CD4-positive, alpha-beta memory T cell (primary cell): ENCODE measurements at regions not wholly inside any gene's neighbourhood (a gene's known extent, or its start where the extent isn't known, plus 50 kb on each side); places are given as distances from the start of the nearest gene placed in this dataset.
"Not testable (repeated sequence)": the region's sequence is repeated elsewhere in the genome, so short reads cannot be mapped to it uniquely, and the experiment has no call there.

Experiments used
- CTCF ChIA-PET: fragments of 350-600 bp; sonication (Branson Sonifier 250); formaldehyde crosslinking; loops from one replicate; lab custom pipeline; 2021; ENCODE audit warnings: inconsistent platforms; ENCODE audit not compliant: partially characterized antibody; lab: Charles Lee
- POLR2A ChIA-PET: fragments of 350-600 bp; sonication (Branson Sonifier 250); formaldehyde crosslinking; loops from one replicate; lab custom pipeline; 2021; ENCODE audit not compliant: partially characterized antibody; lab: Charles Lee
- DNase-seq, 5 donors: peaks; one replicate each; pipeline versions ENCODE4 v3.0.0 to v3.0.0-alpha.2; 2020 to 2022; ENCODE audit warnings: mixed read lengths in 1 of 5
- H3K27ac ChIP-seq: one replicate; pipeline ENCODE4 v1.7.0; 2013; ENCODE audit warnings: low read depth, low read length
- H3K27me3 ChIP-seq: 2 replicates; pipeline ENCODE4 v1.7.0; 2013; ENCODE audit warnings: mild to moderate bottlenecking, low read length, moderate library complexity; ENCODE audit not compliant: insufficient read depth
- H3K36me3 ChIP-seq: 2 replicates; pipeline ENCODE4 v1.7.0; 2013; ENCODE audit warnings: mild to moderate bottlenecking, low read length, moderate library complexity; ENCODE audit not compliant: insufficient read depth
- H3K4me1 ChIP-seq: 2 replicates; pipeline ENCODE4 v1.7.0; 2013; ENCODE audit warnings: mild to moderate bottlenecking, low read length, moderate library complexity; ENCODE audit not compliant: insufficient read depth
- H3K4me3 ChIP-seq, 2 donors: one replicate each; pipeline ENCODE4 v1.7.0; 2013; ENCODE audit warnings: low read length in 2 of 2, mild to moderate bottlenecking in 1 of 2
- H3K9me3 ChIP-seq, 2 donors: one replicate each; pipeline ENCODE4 v1.7.0; 2013; ENCODE audit warnings: low read length in 2 of 2, control low read depth in 1 of 2; ENCODE audit not compliant: control insufficient read depth in 1 of 2
- H3K27ac Mint-ChIP-seq, 7 donors: one replicate each; pipeline ENCODE4 v1.8.0; 2020 to 2021; ENCODE audit warnings: mixed read lengths in 7 of 7, mild to moderate bottlenecking in 6 of 7, inconsistent platforms in 3 of 7, moderate library complexity in 3 of 7
- H3K27me3 Mint-ChIP-seq, 2 donors: one replicate each; pipeline ENCODE4 v1.8.0; 2020 to 2021; ENCODE audit warnings: mixed read lengths in 2 of 2
- H3K36me3 Mint-ChIP-seq, 2 donors: one replicate each; pipeline ENCODE4 v1.8.0; 2020 to 2021; ENCODE audit warnings: mixed read lengths in 2 of 2, inconsistent platforms in 1 of 2, mild to moderate bottlenecking in 1 of 2
- H3K4me1 Mint-ChIP-seq, 4 donors: one replicate each; pipeline ENCODE4 v1.8.0; 2020 to 2021; ENCODE audit warnings: mixed read lengths in 4 of 4, mild to moderate bottlenecking in 1 of 4
- H3K4me3 Mint-ChIP-seq, 8 donors: one replicate each; pipeline ENCODE4 v1.8.0; 2020 to 2021; ENCODE audit warnings: mixed read lengths in 8 of 8, mild to moderate bottlenecking in 7 of 8, moderate library complexity in 6 of 8, inconsistent platforms in 3 of 8
- H3K9me3 Mint-ChIP-seq, 8 donors: one replicate each; pipeline ENCODE4 v1.8.0; 2020 to 2021; ENCODE audit warnings: mixed read lengths in 8 of 8, mild to moderate bottlenecking in 5 of 8, inconsistent platforms in 3 of 8, moderate library complexity in 1 of 8
- intact Hi-C: fragments of 100-400 bp; cut with micrococcal nuclease; formaldehyde crosslinking; loops from one replicate; pipeline ENCODE4 v1.15.1; 2023

DNA sequence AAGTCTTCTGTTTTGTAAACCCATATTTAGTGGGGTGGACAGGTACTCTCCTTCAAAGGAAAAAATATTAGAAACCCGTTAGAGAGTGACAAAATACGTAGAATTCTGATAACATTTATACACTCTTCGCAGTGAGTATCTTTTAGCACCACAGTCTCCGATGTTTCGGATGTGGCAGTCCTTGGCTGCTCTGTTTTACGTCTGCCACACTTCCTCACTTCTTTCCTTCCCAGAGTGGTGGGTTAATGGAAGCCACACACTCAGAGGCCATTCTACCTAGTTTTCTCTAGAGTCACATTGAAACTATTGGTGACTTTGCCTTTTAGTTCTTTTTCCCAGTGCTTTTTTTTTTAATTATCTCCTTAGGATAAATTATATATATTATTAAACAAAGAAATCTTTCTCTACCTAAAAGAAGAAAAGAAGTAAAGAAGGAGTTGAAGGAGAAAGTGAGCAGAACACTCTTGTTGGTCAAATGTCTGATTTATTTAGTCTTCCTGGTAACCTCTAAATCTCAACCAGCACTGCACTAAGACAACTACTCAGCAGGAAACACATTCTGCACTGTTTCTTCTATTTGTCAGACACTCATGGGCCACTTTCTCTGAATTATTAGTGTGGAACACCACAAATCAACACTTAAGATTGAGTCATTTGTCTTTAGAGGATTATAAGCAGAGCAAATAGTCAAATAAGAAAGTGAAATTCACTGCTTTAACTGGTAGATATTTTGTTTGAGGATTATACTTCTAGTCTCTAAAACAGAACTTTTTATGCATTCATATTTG, 451.3 kb upstream of the TMEFF2 start:
- DNase-seq = no peak
- POLR2A ChIA-PET = no interaction called here

DNA sequence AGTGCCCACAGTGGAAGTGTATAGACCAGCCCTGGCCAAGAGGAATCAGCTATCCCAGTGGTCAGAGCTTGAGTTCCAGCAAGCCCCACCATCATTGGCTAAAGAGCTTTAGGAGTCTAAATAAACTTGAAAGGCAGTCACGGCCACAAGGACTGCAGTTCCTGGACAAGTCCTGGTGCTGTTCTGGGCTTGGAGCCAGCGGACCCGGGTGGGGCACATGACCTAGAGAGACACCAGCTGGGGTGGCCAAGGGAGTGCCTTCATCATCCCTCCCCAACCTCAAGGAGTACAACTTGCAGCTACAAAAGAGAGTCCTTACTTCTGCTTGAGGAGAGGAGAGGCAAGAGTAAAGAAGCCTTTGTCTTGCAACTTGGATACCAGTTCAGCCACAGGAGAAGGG, 439.8 kb upstream of the TMEFF2 start:
- Mint-ChIP-seq H3K4me3 (no peak overlapping the region), H3K9me3 (peaks cover 0 to 3% (median 0%) of the 10 kb centered on the region in 8 donors), H3K27me3 (no peaks in the 10 kb centered on the region), H3K27ac (no peak overlapping the region), H3K4me1 (no peaks in the 10 kb centered on the region), H3K36me3 (no peaks in the 10 kb centered on the region)
- ChIA-PET POLR2A (no interaction called here), CTCF (no interaction called here)
- no peaks in the 10 kb centered on the region for H3K27me3 ChIP-seq
- DNase-seq = peak in 1 of 5 donors; percentile 31
- H3K4me1 ChIP-seq = no peaks in the 10 kb centered on the region
- H3K36me3 ChIP-seq = no peaks in the 10 kb centered on the region
- H3K27ac ChIP-seq = no peak overlapping the region
- no peaks in the 10 kb centered on the region for H3K9me3 ChIP-seq
- intact Hi-C loops = no loop called here
- H3K4me3 ChIP-seq = no peak overlapping the region

More for the DNA sequence above, 451.3 kb upstream of the TMEFF2 start:
- intact Hi-C loops = no loop called here
- Mint-ChIP-seq H3K27me3 (no peaks in the 10 kb centered on the region), H3K4me1 (no peaks in the 10 kb centered on the region), H3K4me3 (no peak overlapping the region), H3K27ac (no peak overlapping the region), H3K9me3 (peaks cover 0 to 2% (median 0%) of the 10 kb centered on the region in 8 donors), H3K36me3 (no peaks in the 10 kb centered on the region)
- no peaks in the 10 kb centered on the region for H3K36me3 ChIP-seq
- H3K27me3 ChIP-seq = no peaks in the 10 kb centered on the region
- CTCF ChIA-PET = no interaction called here
- no peak overlapping the region for H3K27ac ChIP-seq
- no peaks in the 10 kb centered on the region for H3K4me1 ChIP-seq
- no peak overlapping the region for H3K4me3 ChIP-seq
- no peaks in the 10 kb centered on the region for H3K9me3 ChIP-seq

DNA sequence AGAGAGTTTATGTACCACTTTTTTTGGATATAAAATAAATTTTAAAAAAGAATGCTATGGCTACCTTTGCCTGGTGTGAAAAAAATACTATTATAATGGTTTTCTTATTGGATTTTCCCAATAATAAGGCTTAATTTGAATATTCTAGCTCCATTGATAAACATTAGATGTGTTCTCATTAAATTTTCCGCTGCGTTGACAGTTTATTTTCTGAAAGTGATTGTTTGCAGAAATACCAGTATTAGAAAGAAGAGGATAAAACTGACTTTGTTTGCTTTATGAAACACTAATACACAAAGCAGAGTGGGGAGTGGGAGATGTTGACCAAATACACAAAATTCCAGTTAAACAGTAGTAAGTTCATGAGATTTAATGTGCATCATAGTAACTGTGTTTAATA, 433.3 kb upstream of the TMEFF2 start:
- H3K27ac ChIP-seq = no peak overlapping the region
- Mint-ChIP-seq H3K27ac (no peak overlapping the region), H3K36me3 (no peaks in the 10 kb centered on the region), H3K9me3 (no peaks in the 10 kb centered on the region), H3K4me1 (no peaks in the 10 kb centered on the region), H3K4me3 (no peak overlapping the region), H3K27me3 (no peaks in the 10 kb centered on the region)
- no peaks in the 10 kb centered on the region for H3K27me3 ChIP-seq
- H3K4me3 ChIP-seq = no peak overlapping the region
- no peaks in the 10 kb centered on the region for H3K9me3 ChIP-seq
- intact Hi-C loops = no loop called here
- ChIA-PET POLR2A (no interaction called here), CTCF (no interaction called here)
- no peaks in the 10 kb centered on the region for H3K4me1 ChIP-seq
- no peaks in the 10 kb centered on the region for H3K36me3 ChIP-seq
- no peak for DNase-seq

DNA sequence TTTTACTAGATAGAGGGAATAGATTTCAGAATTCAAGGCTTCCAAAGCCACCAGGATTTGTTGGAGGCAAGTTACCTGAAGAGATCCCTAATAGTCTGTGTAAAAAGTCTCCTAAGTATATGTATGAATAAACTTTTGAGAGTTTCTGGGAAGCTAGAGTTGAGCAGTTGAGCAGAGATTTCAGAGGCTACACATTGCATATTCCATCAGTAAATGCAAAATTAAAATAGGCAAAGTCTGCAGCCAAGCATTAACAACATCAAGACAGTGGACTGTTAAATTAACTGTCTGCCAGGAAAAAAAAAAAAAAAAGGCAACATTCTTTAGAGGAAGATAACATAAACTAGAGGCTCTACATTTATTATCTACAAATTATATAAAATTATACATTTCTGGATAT, 420.4 kb upstream of the TMEFF2 start:
- Histone ChIP-seq H3K36me3 (no peaks in the 10 kb centered on the region), H3K9me3 (no peaks in the 10 kb centered on the region), H3K4me3 (no peak overlapping the region), H3K27me3 (no peaks in the 10 kb centered on the region), H3K4me1 (no peaks in the 10 kb centered on the region), H3K27ac (no peak overlapping the region)
- POLR2A ChIA-PET = no interaction called here
- DNase-seq = no peak
- H3K36me3 Mint-ChIP-seq = no peaks in the 10 kb centered on the region
- no peak overlapping the region for H3K4me3 Mint-ChIP-seq
- H3K27ac Mint-ChIP-seq = no peak overlapping the region
- intact Hi-C loops = no loop called here
- H3K4me1 Mint-ChIP-seq = no peaks in the 10 kb centered on the region
- CTCF ChIA-PET = no interaction called here
- peaks cover 0 to 2% (median 0%) of the 10 kb centered on the region in 8 donors for H3K9me3 Mint-ChIP-seq
- no peaks in the 10 kb centered on the region for H3K27me3 Mint-ChIP-seq

DNA sequence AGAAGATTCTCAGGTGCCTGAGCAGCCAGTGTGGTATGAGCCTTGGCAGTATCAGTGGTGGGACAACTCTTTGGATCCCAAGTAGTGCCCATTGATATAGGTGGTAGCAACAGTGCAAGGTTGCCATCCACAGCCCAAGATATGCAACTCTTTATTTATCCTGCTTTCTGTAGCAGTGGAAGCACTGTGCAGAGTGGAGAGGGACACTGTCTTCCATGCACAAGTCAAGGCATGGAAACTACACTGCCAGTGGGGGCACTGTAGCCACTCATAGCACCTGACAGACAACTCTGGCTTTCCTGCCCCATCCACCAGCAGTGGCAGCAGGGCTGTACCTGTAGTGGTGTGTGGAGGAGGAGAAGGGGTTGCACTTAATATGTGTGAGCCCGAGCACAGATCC, 409.6 kb upstream of the TMEFF2 start:
- H3K4me3 Mint-ChIP-seq = no peak overlapping the region
- Histone ChIP-seq H3K4me3 (no peak overlapping the region), H3K4me1 (no peaks in the 10 kb centered on the region), H3K36me3 (no peaks in the 10 kb centered on the region), H3K9me3 (no peaks in the 10 kb centered on the region), H3K27me3 (no peaks in the 10 kb centered on the region), H3K27ac (no peak overlapping the region)
- H3K9me3 Mint-ChIP-seq = peaks cover 0 to 14% (median 4%) of the 10 kb centered on the region in 8 donors
- H3K27me3 Mint-ChIP-seq = no peaks in the 10 kb centered on the region
- no peaks in the 10 kb centered on the region for H3K4me1 Mint-ChIP-seq
- peak in 1 of 5 donors; percentile 23 for DNase-seq
- CTCF ChIA-PET = no interaction called here
- H3K36me3 Mint-ChIP-seq = no peaks in the 10 kb centered on the region
- POLR2A ChIA-PET = no interaction called here
- H3K27ac Mint-ChIP-seq = no peak overlapping the region
- intact Hi-C loops = no loop called here

DNA sequence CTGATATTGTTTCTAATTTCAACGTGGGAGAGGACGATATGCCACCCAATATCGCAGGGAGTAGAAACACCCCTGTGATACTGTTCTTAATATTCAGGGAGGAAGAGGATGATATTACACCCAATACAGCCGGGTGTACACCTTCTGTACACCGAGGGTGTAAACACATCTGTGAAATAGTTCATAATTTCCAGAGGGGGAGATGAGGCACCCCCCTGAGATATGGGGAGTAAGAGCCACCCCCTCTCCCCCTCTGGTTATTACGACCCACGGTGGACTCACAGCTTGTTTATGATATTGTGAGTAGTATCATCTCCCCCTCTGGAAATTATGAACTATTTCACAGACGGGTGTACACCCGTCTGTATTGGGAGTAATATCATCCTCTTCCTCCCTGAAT, 403.9 kb upstream of the TMEFF2 start:
- POLR2A ChIA-PET, H3K36me3 ChIP-seq, H3K4me1 ChIP-seq, H3K27me3 Mint-ChIP-seq, H3K9me3 ChIP-seq, H3K4me1 Mint-ChIP-seq, H3K4me3 Mint-ChIP-seq, H3K27me3 ChIP-seq, H3K27ac ChIP-seq, H3K9me3 Mint-ChIP-seq, intact Hi-C loops, CTCF ChIA-PET, H3K4me3 ChIP-seq, H3K27ac Mint-ChIP-seq, H3K36me3 Mint-ChIP-seq: not testable (repeated sequence)
- DNase-seq = peak in 1 of 5 donors; percentile 16

DNA sequence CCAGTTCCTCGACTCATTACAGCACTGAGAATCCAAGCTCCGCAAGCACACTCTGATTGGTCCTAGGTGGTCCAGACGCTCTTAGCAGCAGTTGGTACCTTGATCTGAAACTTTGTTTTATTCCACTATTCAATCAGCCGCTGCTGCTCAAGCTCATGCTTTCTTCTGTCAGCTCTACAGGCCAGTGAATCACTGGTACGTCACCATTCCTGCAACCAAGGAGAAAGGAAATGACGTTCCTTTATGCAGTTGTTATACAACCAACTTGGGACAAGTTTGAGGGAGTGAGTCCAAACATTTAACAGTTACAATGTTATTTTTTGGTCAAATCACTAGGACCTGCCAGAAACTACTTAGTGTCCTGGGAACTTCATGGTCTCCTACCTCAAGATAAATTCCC, 398.8 kb upstream of the TMEFF2 start:
- Mint-ChIP-seq H3K9me3 (peaks cover 0 to 2% (median 0%) of the 10 kb centered on the region in 8 donors), H3K4me3 (no peak overlapping the region), H3K4me1 (no peaks in the 10 kb centered on the region), H3K36me3 (no peaks in the 10 kb centered on the region), H3K27ac (no peak overlapping the region), H3K27me3 (no peaks in the 10 kb centered on the region)
- ChIA-PET CTCF (no interaction called here), POLR2A (no interaction called here)
- Histone ChIP-seq H3K27ac (no peak overlapping the region), H3K4me3 (no peak overlapping the region), H3K4me1 (no peaks in the 10 kb centered on the region), H3K9me3 (no peaks in the 10 kb centered on the region), H3K36me3 (no peaks in the 10 kb centered on the region), H3K27me3 (no peaks in the 10 kb centered on the region)
- DNase-seq = no peak
- intact Hi-C loops = no loop called here
